HepG2 (cell line): ENCODE measurements at regions not wholly inside any gene's neighbourhood (a gene's known extent, or its start where the extent isn't known, plus 50 kb on each side); places are given as distances from the start of the nearest gene placed in this dataset.

ENCODE experiments used
- FUBP1 ChIP-seq: sonication (generic); formaldehyde crosslinking; IDR thresholded peaks from 2 replicates; pipeline ENCODE4 v1.5.1; 2020; ENCODE audit warnings: missing genetic modification reagents, mild to moderate bottlenecking, borderline replicate concordance
- GMEB1 ChIP-seq: sonication (generic); formaldehyde crosslinking; IDR thresholded peaks from 2 replicates; pipeline ENCODE4 v1.5.1; 2020; ENCODE audit warnings: missing genetic modification reagents, mild to moderate bottlenecking, borderline replicate concordance
- HNRNPL ChIP-seq: fragments of 200-400 bp; formaldehyde crosslinking; IDR thresholded peaks from 2 replicates; pipeline ENCODE4 v1.6.1; 2017; ENCODE audit warnings: mild to moderate bottlenecking, low read depth, low read length
- MEIS1 ChIP-seq: sonication (generic); formaldehyde crosslinking; IDR thresholded peaks from 2 replicates; pipeline ENCODE4 v1.9.0; 2021; ENCODE audit warnings: mild to moderate bottlenecking, missing genetic modification reagents, moderate library complexity, borderline replicate concordance
- NCOA1 ChIP-seq: sonication (generic); formaldehyde crosslinking; IDR thresholded peaks from 2 replicates; pipeline ENCODE4 v1.9.0; 2021; ENCODE audit warnings: missing genetic modification reagents
- POLR2A ChIP-seq, 2 experiments: IDR thresholded peaks; 2 replicates each; pipeline ENCODE4 v1.6.1; 2011; ENCODE audit warnings: low read depth in 2 of 2, low read length in 2 of 2, mild to moderate bottlenecking in 1 of 2, moderate library complexity in 1 of 2; ENCODE audit not compliant: insufficient read depth in 1 of 2
- SMAD3 ChIP-seq: sonication (generic); formaldehyde crosslinking; IDR thresholded peaks from 2 replicates; pipeline ENCODE4 v1.4.0; 2020; ENCODE audit warnings: missing genetic modification reagents
- SMARCC2 ChIP-seq: fragments of 450-650 bp; IDR thresholded peaks from 2 replicates; pipeline ENCODE4 v1.6.1; 2017; ENCODE audit warnings: antibody characterized with exemption, mild to moderate bottlenecking
- TAF1 ChIP-seq: sonication (generic); formaldehyde crosslinking; IDR thresholded peaks from 2 replicates; pipeline ENCODE4 v1.4.0; 2020; ENCODE audit warnings: missing genetic modification reagents
- ZBTB38 ChIP-seq: sonication (generic); formaldehyde crosslinking; IDR thresholded peaks from 2 replicates; pipeline ENCODE4 v1.5.1; 2020; ENCODE audit warnings: mild to moderate bottlenecking, missing genetic modification reagents
- ZNF333 ChIP-seq: sonication (generic); formaldehyde crosslinking; IDR thresholded peaks from 2 replicates; pipeline ENCODE4 v1.4.0; 2020; ENCODE audit warnings: mild to moderate bottlenecking, missing genetic modification reagents, borderline replicate concordance
- ZNF646 ChIP-seq: sonication (generic); formaldehyde crosslinking; IDR thresholded peaks from 2 replicates; pipeline ENCODE4 v1.9.0; 2021; ENCODE audit warnings: mild to moderate bottlenecking, missing genetic modification reagents
- ZNF687 ChIP-seq: sonication (generic); formaldehyde crosslinking; IDR thresholded peaks from 2 replicates; pipeline ENCODE4 v1.5.1; 2020; ENCODE audit warnings: mild to moderate bottlenecking, missing genetic modification reagents, moderate library complexity

GRCh38 chr10:91162495-91163268 is 57.8 kb upstream of the PCGF5 start (continued):
- TF ChIP-seq ZNF646 (CRISPR knock-in tag) (no peak), MEIS1 (CRISPR knock-in tag) (no peak), ZBTB38 (CRISPR knock-in tag) (no peak), FUBP1 (no peak), ZNF687 (CRISPR knock-in tag) (peak; percentile 18), POLR2A (IDR thresholded peaks at IDR 0.05; ENCODE audit: insufficient read depth in 1 of 2, low read depth in 2 of 2, low read length in 2 of 2) (peak; percentile 27 to 41; a peak in 2 of 4 replicates), SMARCC2 (no peak), ZNF333 (no peak), SMAD3 (no peak), HNRNPL (no peak), TAF1 (no peak), NCOA1 (CRISPR knock-in tag) (no peak), GMEB1 (no peak)
